ENCODE measurements at regions not wholly inside any gene's neighbourhood (a gene's known extent, or its start where the extent isn't known, plus 50 kb on each side); places are given as distances from the start of the nearest gene placed in this dataset.

DNA sequence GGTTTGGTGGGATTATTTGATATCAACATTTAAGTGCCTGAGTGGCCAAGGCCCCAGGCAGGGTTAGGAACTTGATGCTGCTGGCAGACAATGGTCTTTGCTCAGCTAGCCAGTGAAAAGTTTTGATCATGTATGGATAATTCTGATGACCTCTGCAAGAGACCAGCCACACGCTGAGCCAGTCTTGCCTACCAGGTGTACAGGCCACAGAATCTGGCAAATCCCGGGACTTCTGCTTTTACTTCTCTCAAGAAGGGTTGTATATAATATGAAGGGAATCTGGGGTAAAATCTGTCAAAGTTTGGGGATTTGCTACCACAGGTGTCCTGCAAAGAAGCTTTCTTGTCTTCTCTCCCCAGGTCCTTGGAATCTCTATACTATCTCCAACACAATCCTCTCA is 331.4 kb upstream of the GOLIM4 start:
- DNase-seq = no peak

GRCh38 chr3:168425936-168426595 is 330.3 kb upstream of the GOLIM4 start:
- DNase-seq = no peak

- DNase-seq = no peak
These were observed 328.5 kb upstream of the GOLIM4 start for GRCh38 chr3:168424059-168424734.

DNA sequence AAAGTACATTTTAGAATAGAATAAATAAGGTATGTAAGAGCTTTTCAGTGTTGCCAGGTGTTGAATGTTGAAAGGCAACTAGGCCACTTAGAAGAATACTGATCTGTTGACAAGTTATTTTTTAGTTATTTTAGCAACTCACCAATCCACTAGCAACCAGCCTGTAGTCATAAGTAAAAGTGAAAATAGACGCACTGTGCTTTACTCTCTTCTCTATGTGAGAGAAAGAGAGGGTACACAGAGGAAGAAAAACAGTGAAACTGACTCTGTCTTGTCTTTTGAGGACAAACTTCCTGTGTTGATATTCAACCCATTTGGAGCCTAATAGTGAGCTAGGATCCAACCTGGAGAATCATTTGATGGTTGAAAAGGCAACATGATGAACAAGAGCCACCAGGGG is 327.1 kb upstream of the GOLIM4 start:
- no peak for DNase-seq

- no peak for DNase-seq
These were observed 323.4 kb upstream of the GOLIM4 start for GRCh38 chr3:168419091-168419490.

GRCh38 chr3:168417016-168417415 is 321.3 kb upstream of the GOLIM4 start:
- no peak for DNase-seq

GRCh38 chr3:168416446-168416845 is 320.7 kb upstream of the GOLIM4 start:
- no peak for DNase-seq

DNA sequence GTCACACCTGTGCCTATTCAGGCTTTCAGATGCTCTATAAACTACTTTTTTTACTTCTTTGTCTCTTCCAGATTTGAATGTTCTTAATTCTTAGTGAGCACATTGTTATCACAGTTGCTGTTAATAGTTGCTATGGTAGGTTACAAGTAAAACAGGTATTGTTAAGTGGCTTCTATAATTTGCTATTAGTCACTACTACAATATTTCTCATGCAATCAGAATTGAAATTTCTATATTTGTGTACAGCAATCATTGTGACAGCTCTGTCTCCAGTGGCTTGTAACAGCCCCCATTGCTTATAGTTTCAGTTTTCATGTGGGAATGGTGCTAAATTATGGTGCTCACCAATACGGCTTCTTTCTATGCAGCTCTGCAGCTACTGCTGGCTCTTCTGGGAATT is 318.4 kb upstream of the GOLIM4 start:
- DNase-seq = no peak

DNA sequence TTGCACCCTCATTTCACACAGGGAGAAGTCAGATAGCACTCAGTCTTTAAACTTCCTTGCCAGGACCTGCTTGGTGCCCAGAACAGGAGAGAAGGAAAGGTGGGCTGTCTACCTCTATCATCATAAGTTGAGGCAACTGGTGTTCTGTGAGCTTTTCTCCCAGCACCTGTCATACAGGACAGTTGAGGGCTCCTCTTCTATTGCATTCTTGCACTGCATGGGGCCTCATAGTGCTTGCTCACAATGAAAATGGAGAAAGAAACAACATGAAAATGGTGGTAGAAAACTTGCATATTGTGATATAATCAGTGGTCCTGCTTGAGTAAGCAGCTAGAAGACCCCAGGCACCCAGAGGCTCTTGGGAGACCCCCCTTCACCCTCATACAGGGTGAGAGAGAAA is 311.7 kb upstream of the GOLIM4 start:
- no peak for DNase-seq

- DNase-seq = no peak
These were observed 309.6 kb upstream of the GOLIM4 start for GRCh38 chr3:168405288-168405687.

DNA sequence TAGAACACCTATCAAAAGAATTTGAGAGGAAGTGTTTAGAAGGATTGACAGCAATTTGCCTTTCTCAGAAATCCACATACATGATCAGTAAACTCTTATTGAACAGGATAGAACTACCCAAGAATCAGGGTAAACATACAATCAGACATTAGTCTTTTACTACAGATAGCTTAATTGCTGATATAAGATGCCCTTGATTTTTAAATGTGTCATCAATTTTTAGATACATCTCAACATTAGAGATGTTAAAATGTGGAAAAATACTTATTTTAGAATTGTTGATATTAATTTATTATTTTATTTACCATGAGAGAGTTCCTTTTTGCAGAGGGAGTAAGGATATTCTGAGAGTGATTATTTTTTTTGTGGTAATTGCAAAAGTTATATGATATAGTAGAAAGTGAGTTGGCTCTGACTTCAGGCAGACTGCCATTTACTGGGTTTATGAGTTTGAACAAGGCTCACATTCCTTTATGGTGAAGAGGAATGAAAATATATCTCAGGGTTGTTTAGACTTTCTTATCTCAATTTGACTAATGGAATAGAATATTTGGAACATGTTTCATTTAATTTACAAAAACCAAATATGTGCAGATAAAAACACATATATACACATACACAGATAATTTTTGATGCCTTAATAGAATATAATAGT is 302.8 kb upstream of the GOLIM4 start:
- no peak for DNase-seq

- no peak for DNase-seq
These were observed 301.1 kb upstream of the GOLIM4 start for GRCh38 chr3:168396861-168397260.

DNA sequence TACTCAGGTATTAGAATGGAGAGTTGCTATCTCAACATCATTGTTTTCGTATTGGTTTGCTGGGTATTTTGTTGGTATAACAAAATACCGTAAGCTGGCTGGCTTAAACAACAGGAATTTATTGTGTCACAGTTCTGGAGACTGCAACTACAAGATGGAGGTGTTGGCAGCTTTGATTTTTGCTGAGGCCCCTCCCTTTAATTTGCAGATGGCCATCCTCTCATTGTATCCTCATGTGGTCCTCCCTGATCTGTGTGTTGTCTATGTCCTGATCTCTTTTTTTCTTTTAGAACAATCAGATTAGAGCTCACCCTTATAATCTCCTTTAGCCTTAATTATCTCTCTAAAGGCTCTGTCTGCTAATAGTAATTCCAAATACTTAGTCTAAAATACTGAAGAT is 299.8 kb upstream of the GOLIM4 start:
- DNase-seq = no peak

DNA sequence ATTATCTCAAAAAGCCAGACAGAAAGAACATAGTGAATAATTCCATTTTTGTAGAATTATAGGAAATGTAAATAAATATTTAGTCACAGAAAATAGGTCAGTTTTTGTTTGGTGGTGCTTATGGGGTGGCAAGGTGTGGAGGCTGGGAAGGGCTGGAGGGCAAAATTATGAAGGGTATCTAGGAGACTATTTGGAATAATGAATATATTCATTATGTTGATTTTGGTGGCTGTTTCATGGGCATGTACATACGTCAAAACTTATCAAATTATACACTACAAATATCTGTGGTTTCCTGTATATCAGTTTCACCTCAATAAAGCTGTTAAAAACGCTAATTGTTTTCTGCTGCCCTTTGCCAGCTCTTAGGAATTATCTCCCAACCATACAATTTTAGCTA is 298.7 kb upstream of the GOLIM4 start:
- no peak for DNase-seq

- DNase-seq = no peak
These were observed 290.6 kb upstream of the GOLIM4 start for GRCh38 chr3:168386301-168386700.

DNA sequence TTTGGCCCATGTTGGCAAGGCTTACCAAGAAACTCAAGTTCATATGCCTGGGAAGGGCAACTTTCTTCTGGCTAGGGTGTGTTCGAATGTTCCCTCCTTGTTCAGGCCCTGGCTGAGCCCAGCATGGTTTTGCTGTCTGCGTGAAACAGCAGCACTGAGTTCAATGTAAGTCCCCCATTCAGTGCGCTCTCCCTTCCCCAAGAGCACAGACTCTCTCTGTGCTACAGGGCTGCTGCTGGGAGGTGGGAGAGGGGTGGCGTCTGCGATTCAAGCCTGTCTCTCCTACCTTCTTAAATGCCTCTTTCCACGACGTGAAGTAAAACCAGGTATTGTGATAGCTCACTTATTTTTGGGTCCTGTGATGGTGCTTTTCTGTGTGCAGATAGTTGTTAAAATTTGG is 289.3 kb upstream of the GOLIM4 start:
- DNase-seq = no peak

DNA sequence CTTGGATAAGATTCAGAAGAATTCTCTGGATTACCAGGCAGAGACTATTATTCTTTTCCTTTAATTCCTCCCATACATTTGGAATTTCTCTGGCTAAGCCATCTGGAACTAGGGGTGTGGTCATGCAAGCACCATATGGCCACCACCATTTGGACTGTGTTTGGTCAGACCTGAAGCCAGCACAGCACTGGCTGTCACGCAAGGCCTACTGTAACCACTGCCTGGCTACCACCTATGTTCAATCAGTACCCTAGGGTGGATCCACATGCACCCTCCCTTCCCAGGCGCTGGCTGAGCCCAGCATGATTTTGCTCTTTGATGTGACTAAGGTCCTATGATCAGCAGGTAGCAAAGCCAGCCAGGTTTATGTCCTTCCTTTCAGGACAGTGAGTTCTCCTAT is 287.8 kb upstream of the GOLIM4 start:
- no peak for DNase-seq

DNA sequence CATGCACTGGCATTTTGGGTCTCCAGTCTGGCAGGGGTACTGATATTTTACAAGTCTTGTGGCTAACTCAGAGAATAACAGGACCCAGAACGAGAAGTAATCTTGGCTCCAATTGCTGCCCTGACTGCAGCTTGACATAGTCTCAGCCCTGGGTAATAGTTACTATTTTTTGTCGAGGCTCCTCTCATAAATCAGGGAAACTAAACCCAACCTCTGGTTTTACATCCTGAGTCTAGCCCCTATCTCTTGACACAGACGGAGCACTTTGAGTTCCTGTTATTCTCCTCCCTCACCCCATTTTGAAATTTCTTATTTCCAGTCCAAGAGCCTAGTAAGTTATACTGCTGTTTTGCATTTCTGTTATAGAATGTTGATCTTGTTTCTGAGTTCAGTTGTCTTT is 276.1 kb upstream of the GOLIM4 start:
- DNase-seq = no peak

GRCh38 chr3:168364967-168365366 is 269.2 kb upstream of the GOLIM4 start:
- no peak for DNase-seq

GRCh38 chr3:168362661-168363247 is 267.0 kb upstream of the GOLIM4 start:
- DNase-seq = no peak

DNA sequence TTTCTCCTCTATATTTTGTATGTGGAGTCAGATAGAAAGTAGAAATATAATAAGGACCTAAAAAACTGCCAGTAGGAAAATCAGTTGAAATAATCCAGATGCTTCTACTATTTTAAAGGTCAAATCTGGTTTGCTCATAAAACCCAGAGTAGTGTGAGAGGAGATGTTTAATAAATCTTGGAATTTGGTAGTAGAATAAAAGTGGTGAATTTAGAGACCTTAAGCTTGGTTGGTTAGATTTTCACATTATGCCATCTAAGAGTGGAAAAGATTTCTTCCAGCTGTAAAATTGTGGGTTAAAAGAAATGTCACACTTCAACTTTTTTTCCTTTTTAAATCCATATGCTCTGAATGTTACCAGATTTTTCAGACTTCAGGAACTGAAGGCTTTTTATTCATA is 266.4 kb upstream of the GOLIM4 start:
- DNase-seq = no peak

GRCh38 chr3:168360993-168361392 is 265.3 kb upstream of the GOLIM4 start:
- DNase-seq = no peak

- DNase-seq = no peak
These were observed 247.5 kb upstream of the GOLIM4 start for GRCh38 chr3:168342946-168343850.

Data from NCI-H510A (cell line).